OCI-LY3 (cell line): ENCODE measurements at regions not wholly inside any gene's neighbourhood (a gene's known extent, or its start where the extent isn't known, plus 50 kb on each side); places are given as distances from the start of the nearest gene placed in this dataset.

Experiments
- CTCF ChIP-seq: fragments of 200-600, 300-600 bp; sonication (generic); IDR thresholded peaks from 2 replicates; pipeline ENCODE4 v1.5.1; 2014; ENCODE audit warnings: antibody characterized with exemption, low read length, low read depth
- EZH2phosphoT487 ChIP-seq: fragments of 200-600 bp; shearing (Covaris generic); IDR thresholded peaks from 2 replicates; pipeline ENCODE4 v1.6.1; 2018; ENCODE audit warnings: antibody characterized with exemption, mixed run types, low read depth

GRCh38 chr5:56498759-56499395, 265.7 kb upstream of the ANKRD55 start:
- TF ChIP-seq CTCF (no peak), EZH2phosphoT487 (no peak)
